Gastrocnemius medialis (tissue), 4 donors: ENCODE measurements at regions not wholly inside any gene's neighbourhood (a gene's known extent, or its start where the extent isn't known, plus 50 kb on each side); places are given as distances from the start of the nearest gene placed in this dataset.

Experiments used
- POLR2A ChIP-seq, 2 donors: fragments of 450-650 bp; IDR thresholded peaks; one replicate each; pipeline ENCODE4 v1.6.1; 2017; ENCODE audit warnings: antibody characterized with exemption in 2 of 2, mild to moderate bottlenecking in 2 of 2, moderate library complexity in 2 of 2
- TF ChIP-seq, protein P1 (sequence below), 5 experiments: fragments of 450-650 bp in 3 of 5; fragments of 200-600 bp in 2 of 5; sonication (generic) in 2 of 5; IDR thresholded peaks in 4 of 5; conservative IDR thresholded peaks in 1 of 5; 1 replicate in 4 of 5; 2 replicates in 1 of 5; pipeline ENCODE4 v1.5.1; 2016 to 2019; ENCODE audit warnings: antibody characterized with exemption in 5 of 5, mild to moderate bottlenecking in 3 of 5, moderate library complexity in 3 of 5

DNA sequence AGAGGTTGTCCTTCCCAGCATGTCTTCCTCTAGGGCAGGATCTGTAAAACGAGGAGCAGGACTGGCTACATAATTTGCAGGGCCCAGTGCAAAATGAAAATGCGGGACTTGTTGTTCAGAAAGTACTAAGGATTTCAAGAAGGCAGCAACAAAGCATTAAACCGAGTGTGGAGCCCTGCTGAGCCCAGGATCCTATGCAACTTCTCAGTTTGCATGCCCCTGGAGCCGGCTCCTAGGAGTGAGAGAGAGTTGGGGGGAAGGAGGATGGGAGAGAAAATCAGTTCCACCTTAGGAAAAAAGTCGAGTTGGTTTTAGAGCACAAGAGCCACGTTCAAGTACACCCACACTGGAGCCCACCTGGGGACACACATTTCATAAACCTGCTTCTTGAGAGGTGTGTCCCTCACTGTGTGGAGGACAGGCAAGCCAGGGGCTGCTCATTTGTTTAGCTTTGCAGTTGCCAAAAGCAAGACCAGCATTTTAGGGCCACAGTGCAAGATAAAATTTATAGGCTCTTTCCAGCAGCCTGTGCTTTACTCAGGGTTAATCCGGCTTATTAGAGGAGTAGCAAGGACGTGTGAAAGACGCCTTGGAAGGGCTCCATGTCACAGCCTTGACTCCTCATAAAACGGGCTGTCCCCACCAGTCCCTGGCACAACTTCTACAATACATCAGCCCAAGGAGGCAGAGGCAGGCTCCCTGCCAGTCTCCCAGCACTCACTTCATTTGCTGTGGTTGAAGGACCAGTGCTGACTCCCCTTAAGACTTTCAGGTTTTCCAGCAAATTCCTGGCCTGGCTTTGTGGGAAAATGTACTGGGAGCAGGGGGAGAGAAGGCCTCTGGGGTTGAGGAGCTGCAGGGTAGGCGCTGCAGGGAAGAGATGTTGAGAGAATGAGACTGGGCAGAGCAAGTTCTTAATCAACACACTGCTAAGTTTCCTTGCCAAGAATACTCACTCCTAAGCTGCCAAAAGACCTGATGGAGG is 159.7 kb upstream of the SEMA6A start:
- TF ChIP-seq POLR2A (IDR thresholded peaks at IDR 0.05), result no peak
- TF ChIP-seq, protein P1, sequence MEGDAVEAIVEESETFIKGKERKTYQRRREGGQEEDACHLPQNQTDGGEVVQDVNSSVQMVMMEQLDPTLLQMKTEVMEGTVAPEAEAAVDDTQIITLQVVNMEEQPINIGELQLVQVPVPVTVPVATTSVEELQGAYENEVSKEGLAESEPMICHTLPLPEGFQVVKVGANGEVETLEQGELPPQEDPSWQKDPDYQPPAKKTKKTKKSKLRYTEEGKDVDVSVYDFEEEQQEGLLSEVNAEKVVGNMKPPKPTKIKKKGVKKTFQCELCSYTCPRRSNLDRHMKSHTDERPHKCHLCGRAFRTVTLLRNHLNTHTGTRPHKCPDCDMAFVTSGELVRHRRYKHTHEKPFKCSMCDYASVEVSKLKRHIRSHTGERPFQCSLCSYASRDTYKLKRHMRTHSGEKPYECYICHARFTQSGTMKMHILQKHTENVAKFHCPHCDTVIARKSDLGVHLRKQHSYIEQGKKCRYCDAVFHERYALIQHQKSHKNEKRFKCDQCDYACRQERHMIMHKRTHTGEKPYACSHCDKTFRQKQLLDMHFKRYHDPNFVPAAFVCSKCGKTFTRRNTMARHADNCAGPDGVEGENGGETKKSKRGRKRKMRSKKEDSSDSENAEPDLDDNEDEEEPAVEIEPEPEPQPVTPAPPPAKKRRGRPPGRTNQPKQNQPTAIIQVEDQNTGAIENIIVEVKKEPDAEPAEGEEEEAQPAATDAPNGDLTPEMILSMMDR (IDR thresholded peaks at IDR 0.05 in 4 of 5, conservative IDR thresholded peaks at IDR 0.05 in 1 of 5), result no peak
